ENCODE measurements at regions not wholly inside any gene's neighbourhood (a gene's known extent, or its start where the extent isn't known, plus 50 kb on each side); places are given as distances from the start of the nearest gene placed in this dataset.

- TF ChIP-seq, protein P1, sequence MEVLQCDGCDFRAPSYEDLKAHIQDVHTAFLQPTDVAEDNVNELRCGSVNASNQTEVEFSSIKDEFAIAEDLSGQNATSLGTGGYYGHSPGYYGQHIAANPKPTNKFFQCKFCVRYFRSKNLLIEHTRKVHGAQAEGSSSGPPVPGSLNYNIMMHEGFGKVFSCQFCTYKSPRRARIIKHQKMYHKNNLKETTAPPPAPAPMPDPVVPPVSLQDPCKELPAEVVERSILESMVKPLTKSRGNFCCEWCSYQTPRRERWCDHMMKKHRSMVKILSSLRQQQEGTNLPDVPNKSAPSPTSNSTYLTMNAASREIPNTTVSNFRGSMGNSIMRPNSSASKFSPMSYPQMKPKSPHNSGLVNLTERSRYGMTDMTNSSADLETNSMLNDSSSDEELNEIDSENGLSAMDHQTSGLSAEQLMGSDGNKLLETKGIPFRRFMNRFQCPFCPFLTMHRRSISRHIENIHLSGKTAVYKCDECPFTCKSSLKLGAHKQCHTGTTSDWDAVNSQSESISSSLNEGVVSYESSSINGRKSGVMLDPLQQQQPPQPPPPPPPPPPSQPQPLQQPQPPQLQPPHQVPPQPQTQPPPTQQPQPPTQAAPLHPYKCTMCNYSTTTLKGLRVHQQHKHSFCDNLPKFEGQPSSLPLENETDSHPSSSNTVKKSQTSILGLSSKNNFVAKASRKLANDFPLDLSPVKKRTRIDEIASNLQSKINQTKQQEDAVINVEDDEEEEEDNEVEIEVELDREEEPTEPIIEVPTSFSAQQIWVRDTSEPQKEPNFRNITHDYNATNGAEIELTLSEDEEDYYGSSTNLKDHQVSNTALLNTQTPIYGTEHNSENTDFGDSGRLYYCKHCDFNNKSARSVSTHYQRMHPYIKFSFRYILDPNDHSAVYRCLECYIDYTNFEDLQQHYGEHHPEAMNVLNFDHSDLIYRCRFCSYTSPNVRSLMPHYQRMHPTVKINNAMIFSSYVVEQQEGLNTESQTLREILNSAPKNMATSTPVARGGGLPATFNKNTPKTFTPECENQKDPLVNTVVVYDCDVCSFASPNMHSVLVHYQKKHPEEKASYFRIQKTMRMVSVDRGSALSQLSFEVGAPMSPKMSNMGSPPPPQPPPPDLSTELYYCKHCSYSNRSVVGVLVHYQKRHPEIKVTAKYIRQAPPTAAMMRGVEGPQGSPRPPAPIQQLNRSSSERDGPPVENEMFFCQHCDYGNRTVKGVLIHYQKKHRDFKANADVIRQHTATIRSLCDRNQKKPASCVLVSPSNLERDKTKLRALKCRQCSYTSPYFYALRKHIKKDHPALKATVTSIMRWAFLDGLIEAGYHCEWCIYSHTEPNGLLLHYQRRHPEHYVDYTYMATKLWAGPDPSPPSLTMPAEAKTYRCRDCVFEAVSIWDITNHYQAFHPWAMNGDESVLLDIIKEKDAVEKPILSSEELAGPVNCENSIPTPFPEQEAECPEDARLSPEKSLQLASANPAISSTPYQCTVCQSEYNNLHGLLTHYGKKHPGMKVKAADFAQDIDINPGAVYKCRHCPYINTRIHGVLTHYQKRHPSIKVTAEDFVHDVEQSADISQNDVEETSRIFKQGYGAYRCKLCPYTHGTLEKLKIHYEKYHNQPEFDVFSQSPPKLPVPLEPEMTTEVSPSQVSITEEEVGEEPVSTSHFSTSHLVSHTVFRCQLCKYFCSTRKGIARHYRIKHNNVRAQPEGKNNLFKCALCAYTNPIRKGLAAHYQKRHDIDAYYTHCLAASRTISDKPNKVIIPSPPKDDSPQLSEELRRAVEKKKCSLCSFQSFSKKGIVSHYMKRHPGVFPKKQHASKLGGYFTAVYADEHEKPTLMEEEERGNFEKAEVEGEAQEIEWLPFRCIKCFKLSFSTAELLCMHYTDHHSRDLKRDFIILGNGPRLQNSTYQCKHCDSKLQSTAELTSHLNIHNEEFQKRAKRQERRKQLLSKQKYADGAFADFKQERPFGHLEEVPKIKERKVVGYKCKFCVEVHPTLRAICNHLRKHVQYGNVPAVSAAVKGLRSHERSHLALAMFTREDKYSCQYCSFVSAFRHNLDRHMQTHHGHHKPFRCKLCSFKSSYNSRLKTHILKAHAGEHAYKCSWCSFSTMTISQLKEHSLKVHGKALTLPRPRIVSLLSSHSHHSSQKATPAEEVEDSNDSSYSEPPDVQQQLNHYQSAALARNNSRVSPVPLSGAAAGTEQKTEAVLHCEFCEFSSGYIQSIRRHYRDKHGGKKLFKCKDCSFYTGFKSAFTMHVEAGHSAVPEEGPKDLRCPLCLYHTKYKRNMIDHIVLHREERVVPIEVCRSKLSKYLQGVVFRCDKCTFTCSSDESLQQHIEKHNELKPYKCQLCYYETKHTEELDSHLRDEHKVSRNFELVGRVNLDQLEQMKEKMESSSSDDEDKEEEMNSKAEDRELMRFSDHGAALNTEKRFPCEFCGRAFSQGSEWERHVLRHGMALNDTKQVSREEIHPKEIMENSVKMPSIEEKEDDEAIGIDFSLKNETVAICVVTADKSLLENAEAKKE (CRISPR knock-in tag; IDR thresholded peaks at IDR 0.05) = no peak
- TF ChIP-seq ZNF331 (CRISPR knock-in tag; IDR thresholded peaks at IDR 0.05; ENCODE audit: low read depth) (no peak), POLR2AphosphoS5 (IDR thresholded peaks at IDR 0.05; ENCODE audit: low read depth) (no peak), ETS1 (IDR thresholded peaks at IDR 0.05) (no peak)
- TF ChIP-seq, protein P2, sequence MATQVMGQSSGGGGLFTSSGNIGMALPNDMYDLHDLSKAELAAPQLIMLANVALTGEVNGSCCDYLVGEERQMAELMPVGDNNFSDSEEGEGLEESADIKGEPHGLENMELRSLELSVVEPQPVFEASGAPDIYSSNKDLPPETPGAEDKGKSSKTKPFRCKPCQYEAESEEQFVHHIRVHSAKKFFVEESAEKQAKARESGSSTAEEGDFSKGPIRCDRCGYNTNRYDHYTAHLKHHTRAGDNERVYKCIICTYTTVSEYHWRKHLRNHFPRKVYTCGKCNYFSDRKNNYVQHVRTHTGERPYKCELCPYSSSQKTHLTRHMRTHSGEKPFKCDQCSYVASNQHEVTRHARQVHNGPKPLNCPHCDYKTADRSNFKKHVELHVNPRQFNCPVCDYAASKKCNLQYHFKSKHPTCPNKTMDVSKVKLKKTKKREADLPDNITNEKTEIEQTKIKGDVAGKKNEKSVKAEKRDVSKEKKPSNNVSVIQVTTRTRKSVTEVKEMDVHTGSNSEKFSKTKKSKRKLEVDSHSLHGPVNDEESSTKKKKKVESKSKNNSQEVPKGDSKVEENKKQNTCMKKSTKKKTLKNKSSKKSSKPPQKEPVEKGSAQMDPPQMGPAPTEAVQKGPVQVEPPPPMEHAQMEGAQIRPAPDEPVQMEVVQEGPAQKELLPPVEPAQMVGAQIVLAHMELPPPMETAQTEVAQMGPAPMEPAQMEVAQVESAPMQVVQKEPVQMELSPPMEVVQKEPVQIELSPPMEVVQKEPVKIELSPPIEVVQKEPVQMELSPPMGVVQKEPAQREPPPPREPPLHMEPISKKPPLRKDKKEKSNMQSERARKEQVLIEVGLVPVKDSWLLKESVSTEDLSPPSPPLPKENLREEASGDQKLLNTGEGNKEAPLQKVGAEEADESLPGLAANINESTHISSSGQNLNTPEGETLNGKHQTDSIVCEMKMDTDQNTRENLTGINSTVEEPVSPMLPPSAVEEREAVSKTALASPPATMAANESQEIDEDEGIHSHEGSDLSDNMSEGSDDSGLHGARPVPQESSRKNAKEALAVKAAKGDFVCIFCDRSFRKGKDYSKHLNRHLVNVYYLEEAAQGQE (IDR thresholded peaks at IDR 0.05; ENCODE audit: unreplicated experiment) = no peak
These were observed 177.0 kb downstream of the REEP3 start (continued) for GRCh38 chr10:63697956-63698786.
